HUES48 (cell line): ENCODE measurements at regions not wholly inside any gene's neighbourhood (a gene's known extent, or its start where the extent isn't known, plus 50 kb on each side); places are given as distances from the start of the nearest gene placed in this dataset.
A peak's percentile ranks its signal among the peaks of the same experiment; 100 is the strongest.

ENCODE experiments used
- H3K27ac ChIP-seq: one replicate; pipeline ENCODE4 v1.7.0; 2013; ENCODE audit warnings: low read depth, low read length, inconsistent platforms
- H3K27me3 ChIP-seq: 2 replicates; pipeline ENCODE4 v1.6.1; 2013; ENCODE audit warnings: mild to moderate bottlenecking, low read length; ENCODE audit not compliant: control insufficient read depth, insufficient read depth
- H3K36me3 ChIP-seq: 2 replicates; pipeline ENCODE4 v1.6.1; 2013; ENCODE audit warnings: low read length; ENCODE audit not compliant: control insufficient read depth, insufficient read depth
- H3K4me1 ChIP-seq: 2 replicates; pipeline ENCODE4 v1.6.1; 2013; ENCODE audit warnings: mild to moderate bottlenecking, low read length; ENCODE audit not compliant: control insufficient read depth, insufficient read depth
- H3K4me3 ChIP-seq: 2 replicates; pipeline ENCODE4 v1.5.1; 2013; ENCODE audit warnings: mild to moderate bottlenecking, low read depth, low read length
- H3K9ac ChIP-seq: 2 replicates; pipeline ENCODE4 v1.6.1; 2013; ENCODE audit warnings: mild to moderate bottlenecking, low read depth, low read length, moderate library complexity
- H3K9me3 ChIP-seq: 2 replicates; pipeline ENCODE4 v1.6.1; 2013; ENCODE audit warnings: low read length; ENCODE audit not compliant: control insufficient read depth, insufficient read depth

- Histone ChIP-seq H3K27ac (no peak overlapping the region), H3K9me3 (no peaks in the 10 kb centered on the region), H3K4me3 (no peak overlapping the region), H3K9ac (no peak overlapping the region), H3K36me3 (no peaks in the 10 kb centered on the region), H3K27me3 (no peaks in the 10 kb centered on the region), H3K4me1 (no peaks in the 10 kb centered on the region)
Measured at GRCh38 chr7:115113776-115114175, 191.9 kb downstream of the MDFIC start.

GRCh38 chr7:115113131-115113530 is 191.2 kb downstream of the MDFIC start:
- Histone ChIP-seq H3K4me3 (no peak overlapping the region), H3K4me1 (no peaks in the 10 kb centered on the region), H3K27ac (no peak overlapping the region), H3K9ac (no peak overlapping the region), H3K9me3 (no peaks in the 10 kb centered on the region), H3K27me3 (no peaks in the 10 kb centered on the region), H3K36me3 (no peaks in the 10 kb centered on the region)

GRCh38 chr7:115110523-115110922 is 188.6 kb downstream of the MDFIC start:
- Histone ChIP-seq H3K27me3 (no peaks in the 10 kb centered on the region), H3K9me3 (no peaks in the 10 kb centered on the region), H3K27ac (no peak overlapping the region), H3K4me3 (no peak overlapping the region), H3K4me1 (no peaks in the 10 kb centered on the region), H3K9ac (no peak overlapping the region), H3K36me3 (no peaks in the 10 kb centered on the region)

GRCh38 chr7:115106316-115106715 is 184.4 kb downstream of the MDFIC start:
- Histone ChIP-seq H3K36me3 (no peaks in the 10 kb centered on the region), H3K4me1 (no peaks in the 10 kb centered on the region), H3K27me3 (no peaks in the 10 kb centered on the region), H3K9me3 (no peaks in the 10 kb centered on the region), H3K4me3 (no peak overlapping the region), H3K9ac (no peak overlapping the region), H3K27ac (no peak overlapping the region)

GRCh38 chr7:115102738-115103137 is 180.8 kb downstream of the MDFIC start:
- Histone ChIP-seq H3K27ac (no peak overlapping the region), H3K9ac (no peak overlapping the region), H3K4me1 (0 out of 2 replicates have a peak, but pooled peaks cover 3% of the 10 kb centered on the region), H3K4me3 (no peak overlapping the region), H3K36me3 (no peaks in the 10 kb centered on the region), H3K9me3 (no peaks in the 10 kb centered on the region), H3K27me3 (no peaks in the 10 kb centered on the region)

GRCh38 chr7:115101199-115101598 is 179.3 kb downstream of the MDFIC start:
- no peaks in the 10 kb centered on the region for H3K27me3 ChIP-seq
- H3K9ac ChIP-seq = no peak overlapping the region

GRCh38 chr7:115099906-115100305 is 178.0 kb downstream of the MDFIC start:
- peaks cover 16% of the 10 kb centered on the region for H3K4me1 ChIP-seq
- no peaks in the 10 kb centered on the region for H3K36me3 ChIP-seq
- H3K9ac ChIP-seq = no peak overlapping the region
- no peaks in the 10 kb centered on the region for H3K27me3 ChIP-seq
- no peak overlapping the region for H3K27ac ChIP-seq
- no peaks in the 10 kb centered on the region for H3K9me3 ChIP-seq
- H3K4me3 ChIP-seq = no peak overlapping the region

More at GRCh38 chr7:115101199-115101598, 179.3 kb downstream of the MDFIC start:
- Histone ChIP-seq H3K4me3 (no peak overlapping the region), H3K27ac (no peak overlapping the region), H3K36me3 (no peaks in the 10 kb centered on the region), H3K9me3 (no peaks in the 10 kb centered on the region), H3K4me1 (peaks cover 15% of the 10 kb centered on the region)

- Histone ChIP-seq H3K9ac (no peak overlapping the region), H3K36me3 (no peaks in the 10 kb centered on the region), H3K4me3 (no peak overlapping the region), H3K9me3 (no peaks in the 10 kb centered on the region), H3K4me1 (peaks cover 16% of the 10 kb centered on the region), H3K27me3 (no peaks in the 10 kb centered on the region), H3K27ac (peak overlapping the region; percentile 37)
Measured at GRCh38 chr7:115097175-115097671, 175.3 kb downstream of the MDFIC start.

- H3K9ac ChIP-seq = no peak overlapping the region
- no peaks in the 10 kb centered on the region for H3K36me3 ChIP-seq
- H3K27ac ChIP-seq = no peak overlapping the region
- no peaks in the 10 kb centered on the region for H3K27me3 ChIP-seq
- H3K4me3 ChIP-seq = no peak overlapping the region
- H3K9me3 ChIP-seq = no peaks in the 10 kb centered on the region
- peaks cover 16% of the 10 kb centered on the region for H3K4me1 ChIP-seq
Measured at GRCh38 chr7:115096262-115096661, 174.4 kb downstream of the MDFIC start.

- Histone ChIP-seq H3K36me3 (no peaks in the 10 kb centered on the region), H3K9me3 (no peaks in the 10 kb centered on the region), H3K27me3 (no peaks in the 10 kb centered on the region), H3K27ac (no peak overlapping the region), H3K4me1 (peaks cover 13% of the 10 kb centered on the region), H3K9ac (no peak overlapping the region), H3K4me3 (no peak overlapping the region)
Measured at GRCh38 chr7:115094163-115094562, 172.3 kb downstream of the MDFIC start.

- no peaks in the 10 kb centered on the region for H3K9me3 ChIP-seq
- H3K4me1 ChIP-seq = peaks cover 21% of the 10 kb centered on the region
- no peak overlapping the region for H3K4me3 ChIP-seq
- no peaks in the 10 kb centered on the region for H3K27me3 ChIP-seq
- no peak overlapping the region for H3K27ac ChIP-seq
- H3K36me3 ChIP-seq = no peaks in the 10 kb centered on the region
- no peak overlapping the region for H3K9ac ChIP-seq
Measured at GRCh38 chr7:115088893-115089292, 167.0 kb downstream of the MDFIC start.

GRCh38 chr7:115087437-115087836 is 165.5 kb downstream of the MDFIC start:
- no peak overlapping the region for H3K9ac ChIP-seq
- H3K9me3 ChIP-seq = no peaks in the 10 kb centered on the region
- H3K27me3 ChIP-seq = no peaks in the 10 kb centered on the region
- no peaks in the 10 kb centered on the region for H3K36me3 ChIP-seq
- H3K4me3 ChIP-seq = peak overlapping the region; percentile 3; the same call in 1 of the 2 replicates
- peaks cover 21% of the 10 kb centered on the region for H3K4me1 ChIP-seq
- peak overlapping the region; percentile 61 for H3K27ac ChIP-seq
